ENCODE measurements at regions not wholly inside any gene's neighbourhood (a gene's known extent, or its start where the extent isn't known, plus 50 kb on each side); places are given as distances from the start of the nearest gene placed in this dataset.

DNA sequence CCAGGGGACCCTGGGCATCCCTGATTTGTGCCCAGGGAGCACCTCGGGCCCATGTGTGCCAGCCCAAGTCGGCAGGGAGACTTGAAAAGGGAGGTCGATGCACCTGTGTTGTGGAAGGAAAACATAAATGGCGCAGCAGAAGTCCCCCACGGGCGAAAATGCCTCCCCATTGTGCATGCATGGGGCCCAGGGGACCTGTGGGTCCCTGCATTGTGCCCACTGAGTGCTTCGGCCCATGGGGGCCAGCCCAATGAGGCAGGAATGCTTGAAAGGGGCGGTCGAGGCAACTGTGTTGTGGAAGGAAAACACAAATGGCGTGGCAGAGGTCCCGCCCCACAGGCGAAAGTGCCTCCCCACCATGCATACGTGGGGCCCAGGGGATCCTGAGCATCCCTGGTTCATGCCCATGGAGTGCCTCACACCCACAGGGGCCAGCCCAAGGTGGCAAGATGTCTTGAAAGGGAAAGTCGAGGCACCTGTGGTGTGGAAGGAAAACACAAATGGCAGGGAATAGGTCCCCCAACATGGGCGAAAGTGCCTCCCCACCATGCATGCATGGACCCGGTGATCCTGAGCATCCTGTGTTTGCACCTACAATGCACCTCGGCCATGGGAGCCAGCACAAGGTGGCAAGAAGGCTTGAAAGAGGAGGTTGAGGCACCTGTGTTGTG lies 368.0 kb downstream of the ALG10 start:
- TF ChIP-seq, protein P1, sequence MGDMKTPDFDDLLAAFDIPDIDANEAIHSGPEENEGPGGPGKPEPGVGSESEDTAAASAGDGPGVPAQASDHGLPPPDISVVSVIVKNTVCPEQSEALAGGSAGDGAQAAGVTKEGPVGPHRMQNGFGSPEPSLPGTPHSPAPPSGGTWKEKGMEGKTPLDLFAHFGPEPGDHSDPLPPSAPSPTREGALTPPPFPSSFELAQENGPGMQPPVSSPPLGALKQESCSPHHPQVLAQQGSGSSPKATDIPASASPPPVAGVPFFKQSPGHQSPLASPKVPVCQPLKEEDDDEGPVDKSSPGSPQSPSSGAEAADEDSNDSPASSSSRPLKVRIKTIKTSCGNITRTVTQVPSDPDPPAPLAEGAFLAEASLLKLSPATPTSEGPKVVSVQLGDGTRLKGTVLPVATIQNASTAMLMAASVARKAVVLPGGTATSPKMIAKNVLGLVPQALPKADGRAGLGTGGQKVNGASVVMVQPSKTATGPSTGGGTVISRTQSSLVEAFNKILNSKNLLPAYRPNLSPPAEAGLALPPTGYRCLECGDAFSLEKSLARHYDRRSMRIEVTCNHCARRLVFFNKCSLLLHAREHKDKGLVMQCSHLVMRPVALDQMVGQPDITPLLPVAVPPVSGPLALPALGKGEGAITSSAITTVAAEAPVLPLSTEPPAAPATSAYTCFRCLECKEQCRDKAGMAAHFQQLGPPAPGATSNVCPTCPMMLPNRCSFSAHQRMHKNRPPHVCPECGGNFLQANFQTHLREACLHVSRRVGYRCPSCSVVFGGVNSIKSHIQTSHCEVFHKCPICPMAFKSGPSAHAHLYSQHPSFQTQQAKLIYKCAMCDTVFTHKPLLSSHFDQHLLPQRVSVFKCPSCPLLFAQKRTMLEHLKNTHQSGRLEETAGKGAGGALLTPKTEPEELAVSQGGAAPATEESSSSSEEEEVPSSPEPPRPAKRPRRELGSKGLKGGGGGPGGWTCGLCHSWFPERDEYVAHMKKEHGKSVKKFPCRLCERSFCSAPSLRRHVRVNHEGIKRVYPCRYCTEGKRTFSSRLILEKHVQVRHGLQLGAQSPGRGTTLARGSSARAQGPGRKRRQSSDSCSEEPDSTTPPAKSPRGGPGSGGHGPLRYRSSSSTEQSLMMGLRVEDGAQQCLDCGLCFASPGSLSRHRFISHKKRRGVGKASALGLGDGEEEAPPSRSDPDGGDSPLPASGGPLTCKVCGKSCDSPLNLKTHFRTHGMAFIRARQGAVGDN (IDR thresholded peaks at IDR 0.05): no peak
- TF ChIP-seq PAX8 (IDR thresholded peaks at IDR 0.05) (no peak), MYB (IDR thresholded peaks at IDR 0.05; ENCODE audit: borderline replicate concordance, low read depth, low read length) (no peak), KAT2A (conservative IDR thresholded peaks at IDR 0.05; ENCODE audit: control insufficient read depth, low read depth, low read length) (no peak), CHD4 (IDR thresholded peaks at IDR 0.05) (no peak), BMI1 (IDR thresholded peaks at IDR 0.05; ENCODE audit: borderline replicate concordance) (no peak), NRF1 (conservative IDR thresholded peaks at IDR 0.05; ENCODE audit: low read depth, low read length) (no peak), IKZF1 (conservative IDR thresholded peaks at IDR 0.05) (no peak), IKZF2 (IDR thresholded peaks at IDR 0.05) (no peak), PAX5 (IDR thresholded peaks at IDR 0.05; ENCODE audit: borderline replicate concordance, low read depth, low read length) (no peak)
- TF ChIP-seq, protein P2, sequence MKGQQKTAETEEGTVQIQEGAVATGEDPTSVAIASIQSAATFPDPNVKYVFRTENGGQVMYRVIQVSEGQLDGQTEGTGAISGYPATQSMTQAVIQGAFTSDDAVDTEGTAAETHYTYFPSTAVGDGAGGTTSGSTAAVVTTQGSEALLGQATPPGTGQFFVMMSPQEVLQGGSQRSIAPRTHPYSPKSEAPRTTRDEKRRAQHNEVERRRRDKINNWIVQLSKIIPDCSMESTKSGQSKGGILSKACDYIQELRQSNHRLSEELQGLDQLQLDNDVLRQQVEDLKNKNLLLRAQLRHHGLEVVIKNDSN (IDR thresholded peaks at IDR 0.05; ENCODE audit: borderline replicate concordance, extremely low read length, insufficient read depth, low read depth, low read length): no peak
- Histone ChIP-seq H3K79me2 (ENCODE audit: control insufficient read depth, insufficient read depth, low read length) (no peaks in the 10 kb centered on the region), H3K9ac (ENCODE audit: control insufficient read depth, insufficient read depth, low read length) (no peak overlapping the region), H3K4me3 (no peak overlapping the region), H3K9me3 (replicated peaks; ENCODE audit: control insufficient read depth, insufficient read depth, low read length) (peaks cover 2% of the 10 kb centered on the region; the same call in 1 of the 3 replicates), H3K27me3 (replicated peaks in 1 of 2; ENCODE audit: control insufficient read depth in 2 of 2, insufficient read depth in 2 of 2, low read length in 1 of 2) (no peaks in the 10 kb centered on the region), H3K27ac (ENCODE audit: control insufficient read depth, insufficient read depth) (no peak overlapping the region), H3K4me2 (ENCODE audit: control insufficient read depth, insufficient read depth) (no peak overlapping the region), H2AFZ (ENCODE audit: control insufficient read depth, low read depth, low read length) (no peak overlapping the region), H3K36me3 (ENCODE audit: control insufficient read depth in 2 of 2, insufficient read depth in 2 of 2, low read length in 1 of 2) (no peaks in the 10 kb centered on the region), H3K4me1 (ENCODE audit: control insufficient read depth, insufficient read depth, low read length) (no peaks in the 10 kb centered on the region), H4K20me1 (ENCODE audit: control insufficient read depth, insufficient read depth) (no peaks in the 10 kb centered on the region)
- ChIA-PET SMC1A (ENCODE audit: uncharacterized antibody, unreplicated experiment) (no interaction called here), CTCF (no interaction called here), POLR2A (no interaction called here), RAD21 (ENCODE audit: unreplicated experiment) (no interaction called here)
- FAIRE-seq (no peak), DNase-seq (ENCODE audit: low read depth, low spot score) (no peak), ATAC-seq (no peak)
- no TSS peak for BruUV-seq (replicated peaks)
- 35% methylated on average over 17 of the region's 17 CpGs for WGBS (ENCODE audit: insufficient coverage, insufficient replicate concordance, low lambda C conversion rate, missing lambda C conversion rate)
- in situ Hi-C loops (cut with MboI) (loop anchor here (25.0 kb wide), 1 partner anchor 103 kb away; no protein-coding TSS in a partner anchor), intact Hi-C loops (cut with micrococcal nuclease; ENCODE audit: unreplicated experiment) (no loop called here)
